ENCODE measurements at regions not wholly inside any gene's neighbourhood (a gene's known extent, or its start where the extent isn't known, plus 50 kb on each side); places are given as distances from the start of the nearest gene placed in this dataset.

DNA sequence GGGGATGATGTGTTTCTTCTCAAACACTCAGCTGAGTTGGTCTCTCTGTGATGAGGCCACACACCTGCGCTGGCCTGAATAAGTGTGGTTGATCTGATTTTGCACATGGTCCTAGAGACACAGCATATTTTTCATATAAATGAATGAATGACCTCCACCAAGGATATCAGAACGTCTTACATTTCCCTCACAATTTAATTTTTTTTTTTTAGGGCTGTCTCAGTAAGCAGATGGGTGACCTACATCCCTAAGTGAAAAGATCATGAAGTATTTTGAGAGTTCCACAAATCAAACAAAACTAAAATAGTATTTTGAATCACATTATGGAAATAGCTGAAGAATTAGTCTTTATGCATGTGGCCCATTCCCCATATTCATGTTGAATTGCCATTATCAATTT, 333.7 kb upstream of the TMTC1 start:
- H3K4me1 Mint-ChIP-seq: no peaks in the 10 kb centered on the region
- Histone ChIP-seq H2AFZ (ENCODE audit: insufficient read depth, low read depth, low read length, poor library complexity, severe bottlenecking) (no peak overlapping the region), H3K27ac (ENCODE audit: low read length in 2 of 2) (no peak overlapping the region), H3K27me3 (replicated peaks in 1 of 4; ENCODE audit: control extremely low read depth in 1 of 4, control insufficient read depth in 3 of 4, insufficient read depth in 4 of 4, low read length in 3 of 4) (no peaks in the 10 kb centered on the region), H3K9ac (ENCODE audit: low read length) (no peak overlapping the region), H3K36me3 (replicated peaks in 1 of 2; ENCODE audit: control extremely low read depth in 1 of 2, control insufficient read depth in 1 of 2, extremely low read depth in 1 of 2, insufficient read depth in 2 of 2, low read length in 1 of 2) (no peaks in the 10 kb centered on the region), H4K20me1 (ENCODE audit: control insufficient read depth, insufficient read depth, low read length, poor library complexity, severe bottlenecking) (no peaks in the 10 kb centered on the region), H3K4me2 (replicated peaks; ENCODE audit: low read depth, low read length, poor library complexity, severe bottlenecking) (no peak overlapping the region), H3K79me2 (ENCODE audit: control insufficient read depth, insufficient read depth, low read length) (no peaks in the 10 kb centered on the region), H3K4me3 (ENCODE audit: control extremely low read depth in 1 of 5, extremely low read depth in 1 of 5, insufficient read depth in 1 of 5, low read depth in 2 of 5, low read length in 4 of 5) (no peak overlapping the region), H3K4me1 (ENCODE audit: control insufficient read depth in 2 of 2, insufficient read depth in 2 of 2, low read length in 2 of 2) (no peaks in the 10 kb centered on the region), H3K9me3 (ENCODE audit: control extremely low read depth in 1 of 3, control insufficient read depth in 2 of 3, insufficient read depth in 1 of 3, low read length in 2 of 3) (peaks cover 0 to 8% (median 2%) of the 10 kb centered on the region in 3 donors)
- no peaks in the 10 kb centered on the region for H3K27me3 Mint-ChIP-seq
- H3K9me3 Mint-ChIP-seq (ENCODE audit: insufficient read depth): peaks cover 2% of the 10 kb centered on the region
- H3K27ac Mint-ChIP-seq: no peak overlapping the region
- ATAC-seq (ENCODE audit: low read depth): no peak
- no peak overlapping the region for H3K4me3 Mint-ChIP-seq
- DNase-seq: no peak
- WGBS (ENCODE audit: insufficient coverage): no CpG with 5 or more reads among the region's 2 CpGs
- POLR2A ChIA-PET: no interaction called here
- intact Hi-C loops (cut with micrococcal nuclease): no loop called here
- TF ChIP-seq EZH2 (IDR thresholded peaks at IDR 0.05; ENCODE audit: borderline replicate concordance, insufficient read depth, low read depth, low read length, poor library complexity, severe bottlenecking): no peak
- TF ChIP-seq, protein P1, sequence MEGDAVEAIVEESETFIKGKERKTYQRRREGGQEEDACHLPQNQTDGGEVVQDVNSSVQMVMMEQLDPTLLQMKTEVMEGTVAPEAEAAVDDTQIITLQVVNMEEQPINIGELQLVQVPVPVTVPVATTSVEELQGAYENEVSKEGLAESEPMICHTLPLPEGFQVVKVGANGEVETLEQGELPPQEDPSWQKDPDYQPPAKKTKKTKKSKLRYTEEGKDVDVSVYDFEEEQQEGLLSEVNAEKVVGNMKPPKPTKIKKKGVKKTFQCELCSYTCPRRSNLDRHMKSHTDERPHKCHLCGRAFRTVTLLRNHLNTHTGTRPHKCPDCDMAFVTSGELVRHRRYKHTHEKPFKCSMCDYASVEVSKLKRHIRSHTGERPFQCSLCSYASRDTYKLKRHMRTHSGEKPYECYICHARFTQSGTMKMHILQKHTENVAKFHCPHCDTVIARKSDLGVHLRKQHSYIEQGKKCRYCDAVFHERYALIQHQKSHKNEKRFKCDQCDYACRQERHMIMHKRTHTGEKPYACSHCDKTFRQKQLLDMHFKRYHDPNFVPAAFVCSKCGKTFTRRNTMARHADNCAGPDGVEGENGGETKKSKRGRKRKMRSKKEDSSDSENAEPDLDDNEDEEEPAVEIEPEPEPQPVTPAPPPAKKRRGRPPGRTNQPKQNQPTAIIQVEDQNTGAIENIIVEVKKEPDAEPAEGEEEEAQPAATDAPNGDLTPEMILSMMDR (IDR thresholded peaks at IDR 0.05): no peak
- CTCF ChIA-PET: no interaction called here

DNA sequence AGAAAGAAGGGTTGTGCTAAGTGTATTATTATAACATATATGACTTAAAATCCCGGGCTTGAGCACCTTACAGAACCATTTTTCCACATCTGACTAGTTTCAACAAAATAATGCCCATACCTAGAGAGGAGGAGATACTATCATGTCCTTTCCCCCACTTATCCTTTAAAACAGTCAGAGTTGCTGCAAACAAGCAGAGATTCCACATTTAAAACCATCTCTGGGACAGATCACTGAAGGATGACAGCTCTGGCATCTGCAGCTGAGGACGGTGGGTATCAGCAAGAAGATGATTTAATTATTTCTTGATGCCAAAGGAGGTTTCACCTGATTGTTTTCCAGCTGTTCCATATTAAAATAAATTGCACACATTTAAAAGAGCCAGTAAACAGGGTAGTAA, 328.0 kb upstream of the TMTC1 start:
- TF ChIP-seq EZH2 (IDR thresholded peaks at IDR 0.05; ENCODE audit: borderline replicate concordance, insufficient read depth, low read depth, low read length, poor library complexity, severe bottlenecking): no peak
- CTCF ChIA-PET: no interaction called here

More for the DNA sequence above, 328.0 kb upstream of the TMTC1 start:
- Histone ChIP-seq H3K27ac (ENCODE audit: low read length in 2 of 2) (no peak overlapping the region), H3K4me2 (replicated peaks; ENCODE audit: low read depth, low read length, poor library complexity, severe bottlenecking) (no peak overlapping the region), H3K79me2 (ENCODE audit: control insufficient read depth, insufficient read depth, low read length) (no peaks in the 10 kb centered on the region), H3K4me1 (ENCODE audit: control insufficient read depth in 2 of 2, insufficient read depth in 2 of 2, low read length in 2 of 2) (no peaks in the 10 kb centered on the region), H2AFZ (ENCODE audit: insufficient read depth, low read depth, low read length, poor library complexity, severe bottlenecking) (no peak overlapping the region), H3K4me3 (ENCODE audit: control extremely low read depth in 1 of 5, extremely low read depth in 1 of 5, insufficient read depth in 1 of 5, low read depth in 2 of 5, low read length in 4 of 5) (no peak overlapping the region), H4K20me1 (ENCODE audit: control insufficient read depth, insufficient read depth, low read length, poor library complexity, severe bottlenecking) (no peaks in the 10 kb centered on the region), H3K27me3 (replicated peaks in 1 of 4; ENCODE audit: control extremely low read depth in 1 of 4, control insufficient read depth in 3 of 4, insufficient read depth in 4 of 4, low read length in 3 of 4) (no peaks in the 10 kb centered on the region), H3K9ac (ENCODE audit: low read length) (no peak overlapping the region), H3K9me3 (ENCODE audit: control extremely low read depth in 1 of 3, control insufficient read depth in 2 of 3, insufficient read depth in 1 of 3, low read length in 2 of 3) (peaks cover 0 to 8% (median 0%) of the 10 kb centered on the region in 3 donors), H3K36me3 (replicated peaks in 1 of 2; ENCODE audit: control extremely low read depth in 1 of 2, control insufficient read depth in 1 of 2, extremely low read depth in 1 of 2, insufficient read depth in 2 of 2, low read length in 1 of 2) (no peaks in the 10 kb centered on the region)
- WGBS (ENCODE audit: insufficient coverage): no CpG with 5 or more reads among the region's 2 CpGs
- ATAC-seq (ENCODE audit: low read depth): no peak
- POLR2A ChIA-PET: no interaction called here
- intact Hi-C loops (cut with micrococcal nuclease): no loop called here
- Mint-ChIP-seq H3K9me3 (ENCODE audit: insufficient read depth) (peaks cover 4% of the 10 kb centered on the region), H3K4me1 (no peaks in the 10 kb centered on the region), H3K27me3 (no peaks in the 10 kb centered on the region), H3K4me3 (no peak overlapping the region), H3K27ac (no peak overlapping the region)
- no peak for DNase-seq
